Chondrocyte (in vitro differentiated cells): ENCODE measurements at regions not wholly inside any gene's neighbourhood (a gene's known extent, or its start where the extent isn't known, plus 50 kb on each side); places are given as distances from the start of the nearest gene placed in this dataset.
A peak's percentile ranks its signal among the peaks of the same experiment; 100 is the strongest.

ENCODE experiments used
- DNase-seq: peaks from one replicate; pipeline ENCODE4 v3.0.0; 2021; ENCODE audit warnings: mixed read lengths, low spot score
- H3K27ac Mint-ChIP-seq: one replicate; pipeline ENCODE4 v1.8.0; 2021; ENCODE audit warnings: mild to moderate bottlenecking, moderate library complexity, mixed read lengths; ENCODE audit not compliant: unreplicated experiment
- H3K27me3 Mint-ChIP-seq: 2 replicates; pipeline ENCODE4 v1.8.0; 2021; ENCODE audit warnings: low read depth, mixed read lengths
- H3K36me3 Mint-ChIP-seq: 2 replicates; pipeline ENCODE4 v1.8.0; 2021; ENCODE audit warnings: low read depth, mixed read lengths
- H3K4me1 Mint-ChIP-seq: 2 replicates; pipeline ENCODE4 v1.8.0; 2021; ENCODE audit warnings: low read depth, mild to moderate bottlenecking, mixed read lengths
- H3K4me3 Mint-ChIP-seq: one replicate; pipeline ENCODE4 v1.8.0; 2021; ENCODE audit warnings: mild to moderate bottlenecking, moderate library complexity, mixed read lengths; ENCODE audit not compliant: unreplicated experiment
- H3K9me3 Mint-ChIP-seq: 2 replicates; pipeline ENCODE4 v1.8.0; 2021; ENCODE audit warnings: low read depth, mixed read lengths
- CTCF ChIP-seq: fragments of 200-600 bp; sonication (generic); IDR thresholded peaks from 2 replicates; pipeline ENCODE4 v1.5.0; 2021; ENCODE audit warnings: antibody characterized with exemption, mild to moderate bottlenecking, moderate library complexity

DNA sequence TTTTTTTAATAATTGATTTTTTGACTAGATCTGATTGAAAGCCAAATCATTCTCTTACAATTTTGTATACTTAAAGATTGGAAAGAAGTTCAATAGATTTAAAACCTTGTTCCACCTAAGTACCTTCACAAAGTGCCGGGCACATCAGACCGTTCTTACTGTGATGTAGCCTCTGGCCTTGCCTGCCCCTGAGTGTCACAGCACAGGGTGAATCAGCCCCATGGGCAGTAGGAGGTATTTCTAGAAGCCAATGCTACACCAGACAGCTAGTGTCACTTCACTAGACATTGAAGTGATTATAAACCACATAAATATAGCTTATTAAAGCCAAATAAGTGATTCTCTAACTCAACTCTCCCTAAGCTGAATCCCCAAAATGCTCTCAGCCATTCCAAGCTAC, 131.3 kb downstream of the LACC1 start:
- Mint-ChIP-seq H3K4me3 (no peak overlapping the region), H3K27me3 (no peaks in the 10 kb centered on the region), H3K27ac (peak overlapping the region; percentile 20), H3K9me3 (peaks cover 8% of the 10 kb centered on the region), H3K4me1 (peaks cover 51% of the 10 kb centered on the region), H3K36me3 (peaks cover 2% of the 10 kb centered on the region)
- no peak for TF ChIP-seq CTCF
- DNase-seq, result no peak

DNA sequence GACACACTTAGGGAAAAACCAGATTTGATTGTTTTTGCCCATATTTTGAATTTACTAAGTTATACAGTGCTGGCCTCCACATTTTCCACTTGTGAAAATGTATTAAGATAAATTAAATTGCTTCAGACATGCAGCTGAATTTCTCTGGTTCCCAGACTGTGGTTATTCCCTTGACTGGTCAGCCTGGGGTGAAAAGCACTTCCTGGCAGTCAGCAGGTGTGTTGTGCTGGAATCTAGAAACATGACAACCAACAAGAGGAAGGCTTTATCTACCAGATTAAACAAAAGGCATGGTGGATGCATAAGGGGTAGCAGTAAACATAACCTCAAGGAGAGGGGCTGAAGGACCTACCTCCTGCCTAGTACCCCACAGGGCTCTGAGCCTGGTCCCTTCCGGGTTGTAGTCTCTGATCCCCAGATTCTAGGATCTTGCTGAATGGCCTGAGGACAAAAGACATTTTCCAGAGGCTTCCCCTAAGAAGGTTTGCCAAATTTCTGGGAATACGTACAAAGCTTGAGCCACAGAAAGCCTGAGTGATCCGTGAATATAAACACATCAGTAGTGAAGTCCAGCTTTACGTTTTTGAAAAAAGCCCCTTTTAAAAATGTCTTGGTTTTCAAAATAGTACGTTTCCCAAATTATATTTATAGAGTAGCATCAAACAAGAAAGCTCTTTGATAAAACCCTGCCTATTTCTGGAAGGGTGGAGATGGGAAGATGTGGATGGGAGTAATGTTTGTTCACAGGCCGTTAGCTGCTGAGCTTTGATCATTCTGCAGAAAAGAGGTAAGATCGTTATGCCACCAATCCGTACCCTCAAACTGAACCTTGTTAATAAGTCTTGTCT, 133.4 kb downstream of the LACC1 start:
- TF ChIP-seq CTCF, result no peak
- Mint-ChIP-seq H3K27me3 (no peaks in the 10 kb centered on the region), H3K4me3 (no peak overlapping the region), H3K27ac (peak overlapping the region; percentile 93), H3K4me1 (peaks cover 51% of the 10 kb centered on the region), H3K36me3 (no peaks in the 10 kb centered on the region), H3K9me3 (no peaks in the 10 kb centered on the region)
- DNase-seq, result no peak

DNA sequence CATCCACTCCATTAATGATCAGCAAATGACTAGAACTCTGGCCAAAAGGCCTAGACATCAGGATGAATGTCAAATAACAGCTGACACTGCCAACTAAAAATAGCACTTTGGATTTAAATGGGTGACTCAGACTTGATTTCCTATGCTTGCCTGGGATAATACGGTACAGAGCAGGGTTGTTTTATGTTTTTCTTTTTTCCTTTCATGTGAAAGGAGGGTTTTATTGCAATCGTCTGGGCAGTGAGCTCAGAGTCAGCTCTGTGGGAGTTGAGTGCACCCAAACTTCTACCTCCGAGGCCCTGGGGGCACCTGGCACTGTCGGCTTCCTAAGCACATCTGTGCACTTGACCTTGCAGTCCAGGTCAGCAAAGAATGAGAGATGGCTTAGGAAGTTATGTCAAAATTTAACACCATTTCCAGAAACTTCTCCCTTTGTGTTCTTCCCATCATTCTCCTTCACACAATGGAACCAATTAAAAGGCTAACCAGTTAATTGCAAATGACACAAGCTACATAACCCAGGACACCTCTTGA, 134.1 kb downstream of the LACC1 start:
- Mint-ChIP-seq H3K27ac (peak overlapping the region; percentile 93), H3K36me3 (no peaks in the 10 kb centered on the region), H3K4me1 (peaks cover 55% of the 10 kb centered on the region), H3K27me3 (no peaks in the 10 kb centered on the region), H3K9me3 (no peaks in the 10 kb centered on the region), H3K4me3 (no peak overlapping the region)
- no peak for DNase-seq
- TF ChIP-seq CTCF, result no peak

DNA sequence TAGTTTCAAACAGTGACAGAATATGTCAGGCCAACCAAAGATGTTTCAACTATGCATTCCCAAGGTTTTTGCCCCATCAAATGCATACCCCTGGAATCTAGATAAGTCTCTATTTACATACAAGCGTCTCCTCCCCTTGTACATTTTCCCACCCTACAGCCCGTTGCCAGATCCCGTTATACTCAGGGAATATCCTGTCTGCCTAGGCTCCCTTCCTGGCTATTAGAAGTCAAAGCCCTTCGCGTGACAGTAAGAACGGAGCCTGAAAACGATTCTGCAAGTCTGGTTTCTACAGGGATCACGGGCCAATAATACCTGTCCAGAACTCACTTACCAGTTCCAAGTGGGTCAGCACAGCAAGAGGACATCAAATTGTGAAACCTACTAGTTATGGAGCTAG, 134.8 kb downstream of the LACC1 start:
- H3K27ac Mint-ChIP-seq, result no peak overlapping the region
- no peak for DNase-seq
- H3K4me1 Mint-ChIP-seq, result peaks cover 55% of the 10 kb centered on the region
- no peak overlapping the region for H3K4me3 Mint-ChIP-seq
- H3K9me3 Mint-ChIP-seq, result no peaks in the 10 kb centered on the region
- no peak for TF ChIP-seq CTCF
- no peaks in the 10 kb centered on the region for H3K27me3 Mint-ChIP-seq
- H3K36me3 Mint-ChIP-seq, result no peaks in the 10 kb centered on the region

DNA sequence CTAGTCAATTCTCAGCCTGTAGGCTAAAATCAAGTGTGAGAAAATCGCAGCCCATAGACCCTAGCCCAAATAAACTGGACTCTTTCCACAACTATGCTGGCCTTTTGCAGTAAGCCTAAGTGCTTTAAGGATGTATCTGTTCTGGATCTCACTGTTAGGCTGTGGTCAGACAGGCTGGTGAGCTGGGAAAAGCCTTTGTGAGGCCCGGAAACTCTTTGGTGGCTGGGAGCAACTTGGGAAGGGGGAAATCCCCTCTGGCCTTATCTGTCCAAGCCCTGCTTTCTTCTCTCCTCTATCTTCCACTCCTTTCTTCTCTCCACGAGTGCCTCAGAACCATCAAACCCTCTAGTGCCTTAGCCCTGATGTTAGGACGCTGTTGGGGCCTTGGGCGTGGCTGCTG, 135.4 kb downstream of the LACC1 start:
- no peak for DNase-seq
- H3K4me1 Mint-ChIP-seq, result peaks cover 61% of the 10 kb centered on the region
- H3K36me3 Mint-ChIP-seq, result no peaks in the 10 kb centered on the region
- no peaks in the 10 kb centered on the region for H3K9me3 Mint-ChIP-seq
- no peak overlapping the region for H3K4me3 Mint-ChIP-seq
- no peaks in the 10 kb centered on the region for H3K27me3 Mint-ChIP-seq
- H3K27ac Mint-ChIP-seq, result no peak overlapping the region
- TF ChIP-seq CTCF, result no peak
